Body of pancreas (tissue), 4 donors: ENCODE measurements at regions not wholly inside any gene's neighbourhood (a gene's known extent, or its start where the extent isn't known, plus 50 kb on each side); places are given as distances from the start of the nearest gene placed in this dataset.

ENCODE experiments used
- ATAC-seq: fragments of 150-250 bp; one replicate; pipeline ENCODE4 v1.9.1; 2016
- DNase-seq, 4 donors: peaks; one replicate each; pipeline ENCODE4 v3.0.0-alpha.2; 2019
- H3K27ac ChIP-seq, 4 donors: fragments of 200-600 bp; sonication (generic); 1 replicate in 3 of 4; 2 replicates in 1 of 4; pipeline versions ENCODE4 v1.5.1 to v1.6.1; 2016 to 2019; ENCODE audit warnings: mild to moderate bottlenecking in 1 of 4, mixed read lengths in 1 of 4, moderate library complexity in 1 of 4
- H3K27me3 ChIP-seq, 2 donors: fragments of 200-600 bp; sonication (generic); one replicate each; pipeline ENCODE4 v1.6.0; 2016; ENCODE audit warnings: mild to moderate bottlenecking in 1 of 2
- H3K36me3 ChIP-seq, 2 donors: fragments of 200-600 bp; sonication (generic); replicated peaks in 1 of 2; 2 replicates each; pipeline ENCODE4 v1.5.1; 2016; ENCODE audit warnings: low read depth in 2 of 2; ENCODE audit not compliant: insufficient read depth in 1 of 2
- H3K4me1 ChIP-seq: fragments of 200-600 bp; sonication (generic); one replicate; pipeline ENCODE4 v1.6.0; 2016
- H3K4me3 ChIP-seq, 2 donors: fragments of 200-600 bp; sonication (generic); 1 replicate in 1 of 2; 2 replicates in 1 of 2; pipeline ENCODE4 v1.5.1; 2016 to 2019
- H3K9me3 ChIP-seq, 3 donors: fragments of 200-600 bp; sonication (generic); 1 replicate in 2 of 3; 2 replicates in 1 of 3; pipeline ENCODE4 v1.5.1; 2016
- POLR2A ChIP-seq, 3 donors: fragments of 450-650 bp; IDR thresholded peaks; one replicate each; pipeline ENCODE4 v1.6.1; 2016; ENCODE audit warnings: antibody characterized with exemption in 3 of 3, mild to moderate bottlenecking in 2 of 3
- WGBS, 2 donors: methylation state at CpG; one replicate each; pipeline ENCODE4 v1.1.5; 2017; 5-methylcytosine and 5-hydroxymethylcytosine counted together
- intact Hi-C: fragments of 100-400 bp; cut with DNase I; formaldehyde crosslinking; loops from one replicate; pipeline ENCODE4 v1.15.1; 2023
- TF ChIP-seq, protein P1 (sequence below), 7 experiments: fragments of 450-650 bp in 4 of 7; fragments of 200-600 bp in 3 of 7; sonication (generic) in 3 of 7; IDR thresholded peaks; one replicate each; pipeline ENCODE4 v1.5.1; 2016 to 2019; ENCODE audit warnings: antibody characterized with exemption in 7 of 7

DNA sequence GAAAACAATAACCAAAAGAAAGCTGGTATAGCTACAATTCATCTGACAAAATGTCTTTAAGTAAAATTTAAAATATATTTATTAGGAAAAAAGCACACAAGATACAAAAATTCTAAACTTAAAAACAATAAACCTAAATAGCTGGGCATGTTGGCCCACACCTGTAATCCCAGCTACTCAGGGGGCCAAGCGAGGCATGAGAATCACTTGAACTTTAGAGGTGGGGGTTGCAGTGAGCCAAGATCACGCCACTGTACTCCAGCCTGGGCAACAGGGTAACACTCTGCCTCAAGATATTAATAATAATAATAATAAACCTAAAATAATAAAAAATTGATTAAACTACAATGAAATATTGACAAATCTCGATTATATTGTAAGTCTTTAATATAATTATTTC lies 77.8 kb upstream of the PDK4 start:
- ATAC-seq (no peak), DNase-seq (no peak)
- no peak overlapping the region for H3K4me3 ChIP-seq
- no peak overlapping the region for H3K27ac ChIP-seq
- no peaks in the 10 kb centered on the region for H3K9me3 ChIP-seq
- intact Hi-C loops, result loop anchor here (10.0 kb wide), 1 partner anchor 79 kb away; the partner anchor contains the start of gene PDK4
- 83 to 90% methylated on average over 3 of the region's 3 CpGs for WGBS, 2 donors
- H3K27me3 ChIP-seq, result no peaks in the 10 kb centered on the region
- H3K4me1 ChIP-seq, result no peaks in the 10 kb centered on the region
- no peaks in the 10 kb centered on the region for H3K36me3 ChIP-seq
- TF ChIP-seq POLR2A (IDR thresholded peaks at IDR 0.05), result no peak
- TF ChIP-seq, protein P1, sequence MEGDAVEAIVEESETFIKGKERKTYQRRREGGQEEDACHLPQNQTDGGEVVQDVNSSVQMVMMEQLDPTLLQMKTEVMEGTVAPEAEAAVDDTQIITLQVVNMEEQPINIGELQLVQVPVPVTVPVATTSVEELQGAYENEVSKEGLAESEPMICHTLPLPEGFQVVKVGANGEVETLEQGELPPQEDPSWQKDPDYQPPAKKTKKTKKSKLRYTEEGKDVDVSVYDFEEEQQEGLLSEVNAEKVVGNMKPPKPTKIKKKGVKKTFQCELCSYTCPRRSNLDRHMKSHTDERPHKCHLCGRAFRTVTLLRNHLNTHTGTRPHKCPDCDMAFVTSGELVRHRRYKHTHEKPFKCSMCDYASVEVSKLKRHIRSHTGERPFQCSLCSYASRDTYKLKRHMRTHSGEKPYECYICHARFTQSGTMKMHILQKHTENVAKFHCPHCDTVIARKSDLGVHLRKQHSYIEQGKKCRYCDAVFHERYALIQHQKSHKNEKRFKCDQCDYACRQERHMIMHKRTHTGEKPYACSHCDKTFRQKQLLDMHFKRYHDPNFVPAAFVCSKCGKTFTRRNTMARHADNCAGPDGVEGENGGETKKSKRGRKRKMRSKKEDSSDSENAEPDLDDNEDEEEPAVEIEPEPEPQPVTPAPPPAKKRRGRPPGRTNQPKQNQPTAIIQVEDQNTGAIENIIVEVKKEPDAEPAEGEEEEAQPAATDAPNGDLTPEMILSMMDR (IDR thresholded peaks at IDR 0.05), result no peak

DNA sequence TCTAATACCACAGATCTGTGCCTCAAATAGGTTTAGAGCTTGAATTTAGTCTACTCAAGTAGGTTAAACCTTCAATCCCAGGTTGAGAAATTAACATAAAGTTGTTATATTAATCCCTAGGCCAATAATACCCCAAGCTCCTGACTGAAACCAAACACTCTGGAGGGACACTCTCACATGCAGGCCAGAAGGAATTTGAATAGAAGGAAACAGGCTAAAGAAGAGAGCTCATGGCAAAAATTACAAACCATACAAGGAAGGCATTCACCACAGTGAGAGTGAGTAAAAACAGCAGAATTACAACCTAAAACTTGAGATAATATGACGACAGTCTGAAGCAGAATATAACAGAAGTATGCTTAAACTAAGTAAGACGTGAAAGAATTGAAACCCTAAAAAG lies 76.1 kb upstream of the PDK4 start:
- Histone ChIP-seq H3K9me3 (no peaks in the 10 kb centered on the region), H3K36me3 (no peaks in the 10 kb centered on the region), H3K4me1 (no peaks in the 10 kb centered on the region), H3K27ac (no peak overlapping the region), H3K27me3 (no peaks in the 10 kb centered on the region), H3K4me3 (no peak overlapping the region)
- WGBS, 2 donors, result 86 to 90% methylated on average over 2 of the region's 2 CpGs
- TF ChIP-seq POLR2A (IDR thresholded peaks at IDR 0.05), result no peak
- TF ChIP-seq, protein P1 (IDR thresholded peaks at IDR 0.05), result no peak
- DNase-seq (no peak), ATAC-seq (no peak)
- intact Hi-C loops, result loop anchor here (10.0 kb wide), 1 partner anchor 78 kb away; the partner anchor contains the start of gene PDK4

- intact Hi-C loops, result no loop called here
- H3K9me3 ChIP-seq, result no peaks in the 10 kb centered on the region
These were observed 73.2 kb upstream of the PDK4 start for GRCh38 chr7:95669513-95669912.

DNA sequence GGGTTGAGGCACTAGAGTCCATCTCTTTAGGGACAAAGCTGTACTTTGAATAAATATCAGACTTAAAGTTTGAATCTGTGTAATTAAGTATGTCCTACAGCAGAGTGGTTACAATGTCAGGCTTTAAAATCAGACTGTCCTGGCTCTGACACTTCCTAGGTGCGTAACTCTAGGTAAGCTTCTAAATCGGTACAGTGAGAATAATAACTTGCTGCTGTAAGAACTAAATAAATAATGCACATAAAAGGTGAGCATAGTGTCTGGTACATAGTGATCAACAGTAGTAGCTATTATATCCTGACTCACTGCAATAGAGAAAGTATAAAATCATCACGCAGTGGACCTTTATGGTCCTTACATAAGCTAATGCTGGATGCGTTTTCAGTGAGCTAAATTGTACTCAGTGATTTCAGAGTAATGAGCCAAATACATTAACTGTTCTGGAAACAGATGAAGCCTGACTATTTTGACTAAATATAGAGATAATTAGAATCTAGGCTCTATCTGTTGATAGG lies 72.2 kb upstream of the PDK4 start:
- H3K27ac ChIP-seq, result no peak overlapping the region
- intact Hi-C loops, result no loop called here
- no peaks in the 10 kb centered on the region for H3K36me3 ChIP-seq
- H3K9me3 ChIP-seq, result no peaks in the 10 kb centered on the region
- no peaks in the 10 kb centered on the region for H3K4me1 ChIP-seq
- no peak overlapping the region for H3K4me3 ChIP-seq
- 88 to 90% methylated on average over 4 of the region's 4 CpGs for WGBS, 2 donors
- ATAC-seq (no peak), DNase-seq (no peak)
- no peaks in the 10 kb centered on the region for H3K27me3 ChIP-seq
- no peak for TF ChIP-seq POLR2A (IDR thresholded peaks at IDR 0.05)
- TF ChIP-seq, protein P1 (IDR thresholded peaks at IDR 0.05), result no peak

More at GRCh38 chr7:95669513-95669912, 73.2 kb upstream of the PDK4 start:
- H3K36me3 ChIP-seq, result no peaks in the 10 kb centered on the region
- no peak overlapping the region for H3K4me3 ChIP-seq
- H3K27me3 ChIP-seq, result no peaks in the 10 kb centered on the region
- no peak for ATAC-seq
- H3K27ac ChIP-seq, result no peak overlapping the region
- 79 to 82% methylated on average over 2 of the region's 2 CpGs for WGBS, 2 donors
- no peak for TF ChIP-seq POLR2A (IDR thresholded peaks at IDR 0.05)
- TF ChIP-seq, protein P1 (IDR thresholded peaks at IDR 0.05), result no peak
- DNase-seq, result no peak
- H3K4me1 ChIP-seq, result no peaks in the 10 kb centered on the region

DNA sequence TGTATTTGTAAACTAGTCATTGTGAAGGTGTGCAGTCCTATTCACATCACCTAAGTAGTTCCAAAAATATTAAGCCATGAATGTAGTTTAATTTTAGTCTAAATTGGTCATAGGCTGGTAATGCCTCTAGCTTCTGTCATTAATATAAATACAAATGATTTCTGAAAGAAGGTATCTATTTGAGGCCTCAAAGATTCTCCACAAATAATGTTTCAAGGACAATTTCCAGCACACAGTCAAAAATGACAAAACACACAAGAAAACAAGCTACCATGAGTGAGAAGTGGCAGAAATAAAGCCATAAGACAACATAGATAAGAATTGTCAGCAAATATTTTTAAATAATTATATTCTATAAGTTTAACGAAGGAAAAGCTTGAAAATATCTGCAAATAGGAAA lies 66.7 kb upstream of the PDK4 start:
- no peak overlapping the region for H3K4me3 ChIP-seq
- TF ChIP-seq, protein P1 (IDR thresholded peaks at IDR 0.05), result no peak
- no peak for TF ChIP-seq POLR2A (IDR thresholded peaks at IDR 0.05)
- H3K36me3 ChIP-seq, result no peaks in the 10 kb centered on the region
- 54 to 57% methylated on average over 1 of the region's 1 CpG for WGBS, 2 donors
- ATAC-seq, result no peak
- peaks cover 10% of the 10 kb centered on the region for H3K4me1 ChIP-seq
- H3K9me3 ChIP-seq, result no peaks in the 10 kb centered on the region
- no peak for DNase-seq
- H3K27me3 ChIP-seq, result no peaks in the 10 kb centered on the region
- intact Hi-C loops, result no loop called here
- no peak overlapping the region for H3K27ac ChIP-seq
